Stimulated activated CD4-positive, alpha-beta T cell treated with anti-CD3 and anti-CD28 coated beads, TNF-alpha, amount 100 ng/mL, for 24 hours (primary cell): ENCODE measurements at regions not wholly inside any gene's neighbourhood (a gene's known extent, or its start where the extent isn't known, plus 50 kb on each side); places are given as distances from the start of the nearest gene placed in this dataset.

Source experiments
- DNase-seq, 3 experiments: peaks; one replicate each; pipeline ENCODE4 v3.0.0-alpha.2; 2020; ENCODE audit warnings: low read depth in 3 of 3

- no peak for DNase-seq
Measured at GRCh38 chr13:58187881-58188280, 556.3 kb downstream of the PCDH17 start.

- DNase-seq = no peak
Measured at GRCh38 chr13:58190577-58190976, 559.0 kb downstream of the PCDH17 start.

- no peak for DNase-seq
Measured at GRCh38 chr13:58191754-58192153, 560.2 kb downstream of the PCDH17 start.

GRCh38 chr13:58202099-58202498 is 570.6 kb downstream of the PCDH17 start:
- no peak for DNase-seq

- no peak for DNase-seq
Measured at GRCh38 chr13:58207501-58207900, 576.0 kb downstream of the PCDH17 start.

- no peak for DNase-seq
Measured at GRCh38 chr13:58235454-58235853, 603.9 kb downstream of the PCDH17 start.

GRCh38 chr13:58238972-58239773 is 607.6 kb downstream of the PCDH17 start:
- DNase-seq = no peak

- DNase-seq = no peak
Measured at GRCh38 chr13:58239774-58240268, 608.3 kb downstream of the PCDH17 start.

GRCh38 chr13:58247080-58247479 is 615.5 kb downstream of the PCDH17 start:
- no peak for DNase-seq

GRCh38 chr13:58254943-58255342 is 623.4 kb downstream of the PCDH17 start:
- DNase-seq = no peak

- no peak for DNase-seq
Measured at GRCh38 chr13:58266271-58266670, 634.7 kb downstream of the PCDH17 start.

GRCh38 chr13:58298556-58299135 is 667.1 kb downstream of the PCDH17 start:
- no peak for DNase-seq

GRCh38 chr13:58300224-58300623 is 668.7 kb downstream of the PCDH17 start:
- no peak for DNase-seq

- DNase-seq = no peak
Measured at GRCh38 chr13:58300974-58301681, 669.6 kb downstream of the PCDH17 start.

- DNase-seq = no peak
Measured at GRCh38 chr13:58302349-58302748, 670.8 kb downstream of the PCDH17 start.

GRCh38 chr13:58306062-58306461 is 674.5 kb downstream of the PCDH17 start:
- no peak for DNase-seq

- DNase-seq = no peak
Measured at GRCh38 chr13:58313219-58313618, 681.7 kb downstream of the PCDH17 start.

GRCh38 chr13:58318495-58319167 is 687.1 kb downstream of the PCDH17 start:
- no peak for DNase-seq

- DNase-seq = no peak
Measured at GRCh38 chr13:58324161-58324560, 692.6 kb downstream of the PCDH17 start.

GRCh38 chr13:58329746-58330145 is 698.2 kb downstream of the PCDH17 start:
- no peak for DNase-seq

GRCh38 chr13:58340895-58341294 is 709.4 kb downstream of the PCDH17 start:
- DNase-seq = no peak

GRCh38 chr13:58341318-58341717 is 709.8 kb downstream of the PCDH17 start:
- DNase-seq = no peak
